ENCODE measurements at regions not wholly inside any gene's neighbourhood (a gene's known extent, or its start where the extent isn't known, plus 50 kb on each side); places are given as distances from the start of the nearest gene placed in this dataset.

DNA sequence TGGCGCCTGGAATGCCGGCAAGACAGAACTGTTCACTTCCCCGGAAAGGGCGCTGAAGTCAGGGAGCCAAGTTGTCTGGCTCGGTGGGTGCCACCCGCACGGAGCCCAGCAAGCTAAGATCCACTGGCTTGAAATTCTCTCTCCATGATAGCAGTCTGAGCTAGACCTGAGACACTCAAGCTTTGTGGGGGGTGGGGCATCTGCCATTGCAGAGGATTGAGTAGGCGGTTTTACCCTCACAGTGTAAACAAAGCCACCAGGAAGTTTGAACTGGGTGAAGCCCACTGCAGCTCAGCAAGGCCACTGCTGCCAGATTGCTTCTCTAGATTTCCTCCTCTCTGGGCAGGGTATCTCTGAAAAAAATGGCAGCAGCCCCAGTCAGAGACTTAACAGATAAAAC lies 277.4 kb downstream of the SLCO4C1 start:
- TF ChIP-seq, protein P1, sequence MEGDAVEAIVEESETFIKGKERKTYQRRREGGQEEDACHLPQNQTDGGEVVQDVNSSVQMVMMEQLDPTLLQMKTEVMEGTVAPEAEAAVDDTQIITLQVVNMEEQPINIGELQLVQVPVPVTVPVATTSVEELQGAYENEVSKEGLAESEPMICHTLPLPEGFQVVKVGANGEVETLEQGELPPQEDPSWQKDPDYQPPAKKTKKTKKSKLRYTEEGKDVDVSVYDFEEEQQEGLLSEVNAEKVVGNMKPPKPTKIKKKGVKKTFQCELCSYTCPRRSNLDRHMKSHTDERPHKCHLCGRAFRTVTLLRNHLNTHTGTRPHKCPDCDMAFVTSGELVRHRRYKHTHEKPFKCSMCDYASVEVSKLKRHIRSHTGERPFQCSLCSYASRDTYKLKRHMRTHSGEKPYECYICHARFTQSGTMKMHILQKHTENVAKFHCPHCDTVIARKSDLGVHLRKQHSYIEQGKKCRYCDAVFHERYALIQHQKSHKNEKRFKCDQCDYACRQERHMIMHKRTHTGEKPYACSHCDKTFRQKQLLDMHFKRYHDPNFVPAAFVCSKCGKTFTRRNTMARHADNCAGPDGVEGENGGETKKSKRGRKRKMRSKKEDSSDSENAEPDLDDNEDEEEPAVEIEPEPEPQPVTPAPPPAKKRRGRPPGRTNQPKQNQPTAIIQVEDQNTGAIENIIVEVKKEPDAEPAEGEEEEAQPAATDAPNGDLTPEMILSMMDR (IDR thresholded peaks at IDR 0.05; ENCODE audit: insufficient read depth, low read length) = no peak
- TF ChIP-seq POLR2AphosphoS5 (IDR thresholded peaks at IDR 0.05; ENCODE audit: low read depth) = no peak
- TF ChIP-seq, protein P2, sequence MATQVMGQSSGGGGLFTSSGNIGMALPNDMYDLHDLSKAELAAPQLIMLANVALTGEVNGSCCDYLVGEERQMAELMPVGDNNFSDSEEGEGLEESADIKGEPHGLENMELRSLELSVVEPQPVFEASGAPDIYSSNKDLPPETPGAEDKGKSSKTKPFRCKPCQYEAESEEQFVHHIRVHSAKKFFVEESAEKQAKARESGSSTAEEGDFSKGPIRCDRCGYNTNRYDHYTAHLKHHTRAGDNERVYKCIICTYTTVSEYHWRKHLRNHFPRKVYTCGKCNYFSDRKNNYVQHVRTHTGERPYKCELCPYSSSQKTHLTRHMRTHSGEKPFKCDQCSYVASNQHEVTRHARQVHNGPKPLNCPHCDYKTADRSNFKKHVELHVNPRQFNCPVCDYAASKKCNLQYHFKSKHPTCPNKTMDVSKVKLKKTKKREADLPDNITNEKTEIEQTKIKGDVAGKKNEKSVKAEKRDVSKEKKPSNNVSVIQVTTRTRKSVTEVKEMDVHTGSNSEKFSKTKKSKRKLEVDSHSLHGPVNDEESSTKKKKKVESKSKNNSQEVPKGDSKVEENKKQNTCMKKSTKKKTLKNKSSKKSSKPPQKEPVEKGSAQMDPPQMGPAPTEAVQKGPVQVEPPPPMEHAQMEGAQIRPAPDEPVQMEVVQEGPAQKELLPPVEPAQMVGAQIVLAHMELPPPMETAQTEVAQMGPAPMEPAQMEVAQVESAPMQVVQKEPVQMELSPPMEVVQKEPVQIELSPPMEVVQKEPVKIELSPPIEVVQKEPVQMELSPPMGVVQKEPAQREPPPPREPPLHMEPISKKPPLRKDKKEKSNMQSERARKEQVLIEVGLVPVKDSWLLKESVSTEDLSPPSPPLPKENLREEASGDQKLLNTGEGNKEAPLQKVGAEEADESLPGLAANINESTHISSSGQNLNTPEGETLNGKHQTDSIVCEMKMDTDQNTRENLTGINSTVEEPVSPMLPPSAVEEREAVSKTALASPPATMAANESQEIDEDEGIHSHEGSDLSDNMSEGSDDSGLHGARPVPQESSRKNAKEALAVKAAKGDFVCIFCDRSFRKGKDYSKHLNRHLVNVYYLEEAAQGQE (IDR thresholded peaks at IDR 0.05; ENCODE audit: insufficient replicate concordance, low read depth) = no peak
